GM21390 (cell line): ENCODE measurements at regions not wholly inside any gene's neighbourhood (a gene's known extent, or its start where the extent isn't known, plus 50 kb on each side); places are given as distances from the start of the nearest gene placed in this dataset.
"Not testable (repeated sequence)": the region's sequence is repeated elsewhere in the genome, so short reads cannot be mapped to it uniquely, and the experiment has no call there.

ENCODE experiments used
- ATAC-seq: cut with Tn5 transposase; IDR thresholded peaks from one replicate; pipeline ENCODE4 v1.9.1; 2021; ENCODE audit not compliant: unreplicated experiment

- ATAC-seq: no peak
These were observed 610.4 kb upstream of the SLITRK6 start for GRCh38 chr13:86409466-86410241.

- no peak for ATAC-seq
These were observed 626.1 kb upstream of the SLITRK6 start for GRCh38 chr13:86425170-86425815.

GRCh38 chr13:86426437-86426836, 627.2 kb upstream of the SLITRK6 start:
- no peak for ATAC-seq

GRCh38 chr13:86429756-86430155, 630.5 kb upstream of the SLITRK6 start:
- no peak for ATAC-seq

- ATAC-seq: no peak
These were observed 638.8 kb upstream of the SLITRK6 start for GRCh38 chr13:86438034-86438433.

GRCh38 chr13:86445206-86445605, 646.0 kb upstream of the SLITRK6 start:
- ATAC-seq: no peak

- no peak for ATAC-seq
These were observed 646.5 kb upstream of the SLITRK6 start for GRCh38 chr13:86445672-86446071.

- ATAC-seq: no peak
These were observed 647.1 kb upstream of the SLITRK6 start for GRCh38 chr13:86446311-86446710.

GRCh38 chr13:86447479-86447878, 648.3 kb upstream of the SLITRK6 start:
- no peak for ATAC-seq

GRCh38 chr13:86462011-86462410, 662.8 kb upstream of the SLITRK6 start:
- no peak for ATAC-seq

- no peak for ATAC-seq
These were observed 665.0 kb upstream of the SLITRK6 start for GRCh38 chr13:86464193-86464592.

GRCh38 chr13:86474971-86475370, 675.8 kb upstream of the SLITRK6 start:
- ATAC-seq: no peak

- no peak for ATAC-seq
These were observed 677.4 kb upstream of the SLITRK6 start for GRCh38 chr13:86476656-86477055.

- ATAC-seq: no peak
These were observed 687.4 kb upstream of the SLITRK6 start for GRCh38 chr13:86486582-86486981.

GRCh38 chr13:86491121-86491520, 691.9 kb upstream of the SLITRK6 start:
- ATAC-seq: no peak

GRCh38 chr13:86501931-86502330, 702.7 kb upstream of the SLITRK6 start:
- ATAC-seq: not testable (repeated sequence)

GRCh38 chr13:86510792-86511191, 711.6 kb upstream of the SLITRK6 start:
- ATAC-seq: no peak

- ATAC-seq: no peak
These were observed 742.2 kb upstream of the SLITRK6 start for GRCh38 chr13:86541461-86541860.

GRCh38 chr13:86554066-86554465, 754.8 kb upstream of the SLITRK6 start:
- no peak for ATAC-seq

- no peak for ATAC-seq
These were observed 760.7 kb upstream of the SLITRK6 start for GRCh38 chr13:86559901-86560300.

- ATAC-seq: no peak
These were observed 763.6 kb upstream of the SLITRK6 start for GRCh38 chr13:86562866-86563265.

- ATAC-seq: no peak
These were observed 764.1 kb upstream of the SLITRK6 start for GRCh38 chr13:86563308-86563707.

GRCh38 chr13:86567119-86567518, 767.9 kb upstream of the SLITRK6 start:
- no peak for ATAC-seq
